GM12878 (cell line): ENCODE measurements at regions not wholly inside any gene's neighbourhood (a gene's known extent, or its start where the extent isn't known, plus 50 kb on each side); places are given as distances from the start of the nearest gene placed in this dataset.

Experiments used
- ATAC-seq: fragments of 200-7000 bp; cut with Tn5 transposase; 3 replicates; pipeline ENCODE4 v1.9.1; 2020; ENCODE audit warnings: mild to moderate bottlenecking, moderate library complexity
- BruUV-seq: library from RNA; stranded (reverse); fragments of 400-500 nt; replicated peaks from 2 replicates; lab custom pipeline; 2021; lab: Mats Ljungman, UMichigan
- CTCF ChIA-PET: fragments of 300-600 bp; sonication (Branson Sonifier 250); formaldehyde crosslinking; extraction: SDS; loops from one replicate; lab custom pipeline; 2021; ENCODE audit warnings: inconsistent platforms; lab: Yijun Ruan, JAX
- POLR2A ChIA-PET: fragments of 350-600 bp; formaldehyde crosslinking; extraction: SDS; loops from one replicate; lab custom pipeline; 2021; ENCODE audit warnings: inconsistent platforms; lab: Charles Lee
- RAD21 ChIA-PET: fragments of 300-600 bp; sonication (Branson Sonifier 250); formaldehyde crosslinking; loops from one replicate; lab custom pipeline; 2023; ENCODE audit warnings: antibody characterized with exemption; ENCODE audit not compliant: unreplicated experiment; lab: Charles Lee
- SMC1A ChIA-PET: fragments of 300-600 bp; sonication (Branson Sonifier 250); formaldehyde crosslinking; loops from one replicate; lab custom pipeline; 2023; ENCODE audit not compliant: unreplicated experiment, uncharacterized antibody; lab: Charles Lee
- DNase-seq: peaks from one replicate; pipeline ENCODE4 v3.0.0-alpha.2; 2011; ENCODE audit warnings: low read depth, low spot score
- FAIRE-seq: peaks from 3 replicates; lab custom pipeline; 2011; peaks lifted over from hg19 to GRCh38; lab: Jason Lieb, UNC
- H2AFZ ChIP-seq: 2 replicates; pipeline ENCODE4 v1.6.0; 2011; ENCODE audit warnings: low read depth, low read length, control low read depth; ENCODE audit not compliant: control insufficient read depth
- H3K27ac ChIP-seq: 2 replicates; pipeline ENCODE4 v1.5.1; 2011; ENCODE audit warnings: control low read depth; ENCODE audit not compliant: control insufficient read depth, insufficient read depth
- H3K27me3 ChIP-seq, 2 experiments: replicated peaks in 1 of 2; 2 replicates each; pipeline versions ENCODE4 v1.6.0 to v1.6.1; 2011; ENCODE audit warnings: low read length in 1 of 2; ENCODE audit not compliant: control insufficient read depth in 2 of 2, insufficient read depth in 2 of 2
- H3K36me3 ChIP-seq, 2 experiments: 2 replicates each; pipeline ENCODE4 v1.5.1; 2011; ENCODE audit warnings: low read length in 1 of 2; ENCODE audit not compliant: control insufficient read depth in 2 of 2, insufficient read depth in 2 of 2
- H3K4me1 ChIP-seq: 2 replicates; pipeline ENCODE4 v1.6.1; 2011; ENCODE audit warnings: mild to moderate bottlenecking, low read length, moderate library complexity, mixed read lengths; ENCODE audit not compliant: control insufficient read depth, insufficient read depth
- H3K4me2 ChIP-seq: 2 replicates; pipeline ENCODE4 v1.6.0; 2011; ENCODE audit warnings: control low read depth; ENCODE audit not compliant: control insufficient read depth, insufficient read depth
- H3K4me3 ChIP-seq: fragments of 200-600 bp; sonication (generic); 2 replicates; pipeline ENCODE4 v1.5.1; 2016
- H3K79me2 ChIP-seq: 2 replicates; pipeline ENCODE4 v1.6.0; 2011; ENCODE audit warnings: low read length; ENCODE audit not compliant: control insufficient read depth, insufficient read depth
- H3K9ac ChIP-seq: 2 replicates; pipeline ENCODE4 v1.8.0; 2011; ENCODE audit warnings: low read length, control low read depth, mixed read lengths; ENCODE audit not compliant: control insufficient read depth, insufficient read depth
- H3K9me3 ChIP-seq: replicated peaks from 3 replicates; pipeline ENCODE4 v1.5.1; 2011; ENCODE audit warnings: mild to moderate bottlenecking, low read length; ENCODE audit not compliant: control insufficient read depth, insufficient read depth
- H4K20me1 ChIP-seq: 2 replicates; pipeline ENCODE4 v1.6.0; 2011; ENCODE audit not compliant: control insufficient read depth, insufficient read depth
- EP300 ChIP-seq, 2 experiments: fragments of 150-350 bp in 1 of 2; IDR thresholded peaks; 2 replicates each; pipeline ENCODE4 v1.6.1; 2011 to 2012; ENCODE audit warnings: low read depth in 2 of 2, low read length in 2 of 2, borderline replicate concordance in 1 of 2, improper control_type of control experiment in 1 of 2, inconsistent platforms in 1 of 2; ENCODE audit not compliant: control insufficient read depth in 1 of 2
- JUNB ChIP-seq: IDR thresholded peaks from 2 replicates; pipeline ENCODE4 v1.6.1; 2016; ENCODE audit warnings: antibody characterized with exemption, mild to moderate bottlenecking
- LARP7 ChIP-seq: fragments of 450-650 bp; IDR thresholded peaks from 2 replicates; pipeline ENCODE4 v1.6.1; 2017; ENCODE audit warnings: mild to moderate bottlenecking
- MYC ChIP-seq: IDR thresholded peaks from 2 replicates; pipeline ENCODE4 v1.6.1; 2011; ENCODE audit warnings: mild to moderate bottlenecking, low read length, moderate library complexity, inconsistent platforms; ENCODE audit not compliant: insufficient read depth, insufficient replicate concordance, insufficient read length, severe bottlenecking
- RELB ChIP-seq: fragments of 450-650 bp; IDR thresholded peaks from 2 replicates; pipeline ENCODE4 v1.6.1; 2017; ENCODE audit warnings: low read depth, mild to moderate bottlenecking, moderate library complexity
- SMAD5 ChIP-seq: IDR thresholded peaks from 2 replicates; pipeline ENCODE4 v1.6.1; 2016; ENCODE audit warnings: antibody characterized with exemption, low read depth
- SMC3 ChIP-seq: IDR thresholded peaks from 2 replicates; pipeline ENCODE4 v1.6.1; 2011; ENCODE audit warnings: low read length, improper control_type of control experiment, borderline replicate concordance
- SREBF1 ChIP-seq: IDR thresholded peaks from 2 replicates; pipeline ENCODE4 v1.6.1; 2012; ENCODE audit warnings: mild to moderate bottlenecking, low read length
- SREBF2 ChIP-seq: IDR thresholded peaks from 2 replicates; pipeline ENCODE4 v1.6.1; 2012; ENCODE audit warnings: mild to moderate bottlenecking, low read length
- TBL1XR1 ChIP-seq: IDR thresholded peaks from 2 replicates; pipeline ENCODE4 v1.6.1; 2012; ENCODE audit warnings: low read depth, low read length, improper control_type of control experiment
- YBX1 ChIP-seq: fragments of 450-650 bp; IDR thresholded peaks from 2 replicates; pipeline ENCODE4 v1.6.1; 2016; ENCODE audit warnings: antibody characterized with exemption
- ZBED1 ChIP-seq: IDR thresholded peaks from 2 replicates; pipeline ENCODE4 v1.6.1; 2016; ENCODE audit warnings: borderline replicate concordance
- ZNF207 ChIP-seq: fragments of 450-650 bp; IDR thresholded peaks from 2 replicates; pipeline ENCODE4 v1.6.1; 2014; ENCODE audit warnings: antibody characterized with exemption, mild to moderate bottlenecking, borderline replicate concordance
- ZNF217 ChIP-seq: fragments of 450-650 bp; IDR thresholded peaks from 2 replicates; pipeline ENCODE4 v1.6.1; 2017; ENCODE audit warnings: antibody characterized with exemption, mild to moderate bottlenecking
- ZNF622 ChIP-seq: fragments of 450-650 bp; IDR thresholded peaks from 2 replicates; pipeline ENCODE4 v1.6.1; 2017; ENCODE audit warnings: mild to moderate bottlenecking, inconsistent platforms
- WGBS: methylation state at CpG from one replicate; pipeline ENCODE4 v1.1.6; 2016; ENCODE audit warnings: low lambda C conversion rate; ENCODE audit not compliant: insufficient replicate concordance, insufficient coverage; ENCODE audit errors: missing lambda C conversion rate; 5-methylcytosine and 5-hydroxymethylcytosine counted together
- in situ Hi-C: fragments of 300-500 bp; cut with MboI; formaldehyde crosslinking; loops from 9 replicates; pipeline ENCODE4 v1.14.3; 2018; ENCODE audit warnings: mixed read lengths
- intact Hi-C: fragments of 100-400 bp; cut with micrococcal nuclease; formaldehyde crosslinking; loops from one replicate; pipeline ENCODE4 v1.14.2; 2022; ENCODE audit not compliant: unreplicated experiment
- TF ChIP-seq, protein P1 (sequence below): fragments of 450-650 bp; IDR thresholded peaks from 2 replicates; pipeline ENCODE4 v1.6.1; 2018; ENCODE audit warnings: borderline replicate concordance, mild to moderate bottlenecking; ENCODE audit not compliant: partially characterized antibody

- Histone ChIP-seq H3K9me3 (no peaks in the 10 kb centered on the region), H3K27ac (no peak overlapping the region), H2AFZ (no peak overlapping the region), H4K20me1 (no peaks in the 10 kb centered on the region), H3K4me3 (no peak overlapping the region), H3K9ac (no peak overlapping the region), H3K27me3 (peaks cover 0 to 3% of the 10 kb centered on the region in 2 experiments; a peak in 1 of 4 replicates), H3K4me1 (no peaks in the 10 kb centered on the region), H3K4me2 (no peak overlapping the region), H3K36me3 (no peaks in the 10 kb centered on the region), H3K79me2 (no peaks in the 10 kb centered on the region)
- DNase-seq (no peak), FAIRE-seq (no peak), ATAC-seq (no peak)
- intact Hi-C loops (no loop called here), in situ Hi-C loops (no loop called here)
- CTCF ChIA-PET: no interaction called here
- 15% methylated on average over 3 of the region's 3 CpGs for WGBS
- TF ChIP-seq EP300 (IDR thresholded peaks at IDR 0.05; ENCODE audit: borderline replicate concordance in 1 of 2, control insufficient read depth in 1 of 2, low read depth in 2 of 2, low read length in 2 of 2) (no peak), SREBF2 (no peak), ZNF217 (no peak), YBX1 (no peak), TBL1XR1 (no peak), LARP7 (no peak), SMC3 (no peak), ZNF622 (no peak), JUNB (no peak), RELB (no peak), ZBED1 (no peak), SREBF1 (no peak), ZNF207 (no peak), SMAD5 (no peak), MYC (no peak)
- TF ChIP-seq, protein P1, sequence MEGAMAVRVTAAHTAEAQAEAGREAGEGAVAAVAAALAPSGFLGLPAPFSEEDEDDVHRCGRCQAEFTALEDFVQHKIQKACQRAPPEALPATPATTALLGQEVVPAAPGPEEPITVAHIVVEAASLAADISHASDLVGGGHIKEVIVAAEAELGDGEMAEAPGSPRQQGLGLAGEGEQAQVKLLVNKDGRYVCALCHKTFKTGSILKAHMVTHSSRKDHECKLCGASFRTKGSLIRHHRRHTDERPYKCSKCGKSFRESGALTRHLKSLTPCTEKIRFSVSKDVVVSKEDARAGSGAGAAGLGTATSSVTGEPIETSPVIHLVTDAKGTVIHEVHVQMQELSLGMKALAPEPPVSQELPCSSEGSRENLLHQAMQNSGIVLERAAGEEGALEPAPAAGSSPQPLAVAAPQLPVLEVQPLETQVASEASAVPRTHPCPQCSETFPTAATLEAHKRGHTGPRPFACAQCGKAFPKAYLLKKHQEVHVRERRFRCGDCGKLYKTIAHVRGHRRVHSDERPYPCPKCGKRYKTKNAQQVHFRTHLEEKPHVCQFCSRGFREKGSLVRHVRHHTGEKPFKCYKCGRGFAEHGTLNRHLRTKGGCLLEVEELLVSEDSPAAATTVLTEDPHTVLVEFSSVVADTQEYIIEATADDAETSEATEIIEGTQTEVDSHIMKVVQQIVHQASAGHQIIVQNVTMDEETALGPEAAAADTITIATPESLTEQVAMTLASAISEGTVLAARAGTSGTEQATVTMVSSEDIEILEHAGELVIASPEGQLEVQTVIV: no peak
- RAD21 ChIA-PET: no interaction called here
- SMC1A ChIA-PET: no interaction called here
- POLR2A ChIA-PET: no interaction called here
- no TSS peak for BruUV-seq
These were observed 69.7 kb upstream of the ALK start for GRCh38 chr2:29991086-29991485.
